Vagina (tissue), 2 donors: ENCODE measurements at regions not wholly inside any gene's neighbourhood (a gene's known extent, or its start where the extent isn't known, plus 50 kb on each side); places are given as distances from the start of the nearest gene placed in this dataset.

Experiments used
- POLR2A ChIP-seq, 2 donors: fragments of 450-650 bp; IDR thresholded peaks; one replicate each; pipeline ENCODE4 v1.6.1; 2017; ENCODE audit warnings: antibody characterized with exemption in 2 of 2, mild to moderate bottlenecking in 2 of 2, moderate library complexity in 2 of 2
- POLR2AphosphoS5 ChIP-seq, 2 donors: sonication (generic); formaldehyde crosslinking; IDR thresholded peaks; one replicate each; pipeline ENCODE4 v1.9.0; 2017; ENCODE audit warnings: antibody characterized with exemption in 2 of 2, mild to moderate bottlenecking in 2 of 2, low read depth in 1 of 2; ENCODE audit not compliant: insufficient read depth in 1 of 2

- TF ChIP-seq POLR2A (IDR thresholded peaks at IDR 0.05) (no peak), POLR2AphosphoS5 (IDR thresholded peaks at IDR 0.05; ENCODE audit: insufficient read depth in 1 of 2, low read depth in 1 of 2) (peak in 1 of 2 donors; percentile 11)
These were observed 190.4 kb upstream of the JAG1 start for GRCh38 chr20:10864076-10864672.
